KOPT-K1 (cell line): ENCODE measurements at regions not wholly inside any gene's neighbourhood (a gene's known extent, or its start where the extent isn't known, plus 50 kb on each side); places are given as distances from the start of the nearest gene placed in this dataset.

Experiments
- H3K27ac ChIP-seq: fragments of 200-600 bp; sonication (generic); 2 replicates; pipeline ENCODE4 v1.5.1; 2016; ENCODE audit warnings: antibody characterized with exemption, mild to moderate bottlenecking, low read depth, low read length; ENCODE audit not compliant: poor library complexity, severe bottlenecking
- H3K36me3 ChIP-seq: fragments of 200-600 bp; sonication (generic); 2 replicates; pipeline ENCODE4 v1.5.1; 2017; ENCODE audit warnings: antibody characterized with exemption, mild to moderate bottlenecking, low read length, moderate library complexity; ENCODE audit not compliant: insufficient read depth
- H3K9me3 ChIP-seq: fragments of 200-600 bp; sonication (generic); 2 replicates; pipeline ENCODE4 v1.5.1; 2017; ENCODE audit warnings: antibody characterized with exemption, low read length, mild to moderate bottlenecking; ENCODE audit not compliant: insufficient read depth, poor library complexity, severe bottlenecking

GRCh38 chr12:111014547-111014946 is 94.2 kb upstream of the MYL2 start:
- Histone ChIP-seq H3K36me3 (no peaks in the 10 kb centered on the region), H3K9me3 (peaks cover 31% of the 10 kb centered on the region), H3K27ac (no peak overlapping the region)

GRCh38 chr12:111012918-111013317 is 92.5 kb upstream of the MYL2 start:
- Histone ChIP-seq H3K27ac (no peak overlapping the region), H3K9me3 (peaks cover 31% of the 10 kb centered on the region), H3K36me3 (no peaks in the 10 kb centered on the region)

DNA sequence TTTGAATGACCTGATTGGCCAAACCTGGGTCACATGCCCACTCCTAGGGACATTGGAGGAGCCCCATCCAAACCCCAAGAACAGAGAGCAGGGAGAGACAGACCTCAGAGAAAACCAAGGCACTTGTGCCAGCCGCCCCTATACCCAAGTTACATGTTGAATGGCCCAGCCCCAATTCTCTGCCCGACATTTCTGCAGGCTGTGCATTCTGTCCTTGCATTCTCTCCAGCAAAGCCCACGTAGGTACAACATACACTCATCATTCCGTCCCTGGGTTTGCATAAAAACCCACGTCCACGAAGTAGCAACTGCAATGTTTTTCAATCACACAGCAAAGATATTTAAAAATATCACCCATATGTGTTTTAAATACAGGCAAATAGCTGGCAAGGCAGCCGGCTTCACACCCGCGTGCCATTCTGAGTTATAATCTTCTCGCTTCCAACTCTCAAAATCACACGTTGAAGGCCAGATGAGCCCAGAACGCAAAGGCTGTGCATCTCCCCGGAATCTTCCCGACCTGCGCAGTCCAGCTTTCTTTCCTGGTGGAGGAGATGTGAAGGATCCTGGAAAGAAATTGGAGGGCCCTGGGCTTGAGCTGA is 91.7 kb upstream of the MYL2 start:
- peaks cover 31% of the 10 kb centered on the region for H3K9me3 ChIP-seq
- no peaks in the 10 kb centered on the region for H3K36me3 ChIP-seq
- no peak overlapping the region for H3K27ac ChIP-seq

- H3K9me3 ChIP-seq: peaks cover 31% of the 10 kb centered on the region
- H3K27ac ChIP-seq: no peak overlapping the region
- H3K36me3 ChIP-seq: no peaks in the 10 kb centered on the region
Measured at GRCh38 chr12:111010916-111011657, 90.7 kb upstream of the MYL2 start.

DNA sequence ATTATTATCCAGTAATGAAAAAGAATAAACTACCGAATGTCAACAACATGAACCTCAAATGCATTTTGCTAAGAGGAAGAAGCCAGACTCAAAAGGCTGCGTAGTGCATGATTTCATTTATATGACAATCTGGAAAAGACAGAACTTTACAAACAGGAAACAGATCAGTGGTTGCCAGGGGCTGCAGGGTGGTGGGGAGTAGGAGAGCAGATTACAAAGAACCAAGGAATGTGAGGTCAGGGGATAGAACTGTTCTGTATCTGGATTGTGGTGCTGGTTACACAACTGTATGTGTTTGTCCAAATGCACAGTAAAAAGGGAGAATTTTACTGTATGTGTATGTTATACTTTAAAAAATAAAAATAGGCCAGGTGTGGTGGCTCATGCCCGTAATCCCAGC is 89.7 kb upstream of the MYL2 start:
- Histone ChIP-seq H3K9me3 (peaks cover 33% of the 10 kb centered on the region), H3K27ac (no peak overlapping the region), H3K36me3 (no peaks in the 10 kb centered on the region)

- H3K9me3 ChIP-seq: peaks cover 18% of the 10 kb centered on the region
- H3K36me3 ChIP-seq: no peaks in the 10 kb centered on the region
- H3K27ac ChIP-seq: no peak overlapping the region
Measured at GRCh38 chr12:111006621-111007020, 86.2 kb upstream of the MYL2 start.

DNA sequence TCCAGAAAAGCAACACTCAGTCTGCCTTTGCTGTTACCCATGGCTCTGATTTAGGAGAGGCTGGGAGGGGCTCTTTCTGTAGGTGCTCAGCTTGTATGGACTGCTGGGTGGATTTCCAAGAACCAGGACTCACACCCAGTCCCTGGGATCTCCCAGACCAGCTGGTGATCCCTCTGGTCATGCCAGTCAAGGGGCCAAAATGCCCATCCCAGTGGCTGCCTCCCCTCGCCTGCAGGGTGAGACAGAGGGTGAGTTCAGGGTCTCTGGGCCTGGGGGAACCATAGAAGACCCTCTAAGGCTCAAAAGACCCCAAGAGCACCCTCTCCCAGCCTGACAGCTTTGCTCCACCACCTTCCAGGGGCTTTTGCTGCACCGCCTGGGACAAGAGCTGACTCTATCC is 78.6 kb upstream of the MYL2 start:
- H3K9me3 ChIP-seq: peaks cover 30% of the 10 kb centered on the region
- H3K27ac ChIP-seq: no peak overlapping the region
- no peaks in the 10 kb centered on the region for H3K36me3 ChIP-seq

DNA sequence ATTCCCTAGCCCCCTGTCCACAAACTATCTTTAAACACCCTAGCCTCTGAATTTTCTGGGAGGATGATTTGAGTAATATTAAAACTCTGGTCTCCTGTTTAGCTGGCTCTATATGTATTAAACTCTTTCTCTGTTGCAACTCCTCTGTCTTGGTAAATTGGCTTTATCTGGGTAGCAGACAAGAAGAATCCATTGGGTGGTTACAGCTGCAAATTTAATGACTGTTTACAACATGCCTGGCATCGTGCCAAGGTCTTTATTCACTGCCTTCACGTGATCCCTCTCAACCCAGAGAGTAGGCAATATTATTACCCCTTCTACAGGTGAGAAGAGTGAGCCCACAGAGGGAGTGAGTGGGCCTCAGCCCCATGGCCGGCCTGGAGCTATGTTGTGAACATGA is 77.8 kb upstream of the MYL2 start:
- H3K36me3 ChIP-seq: no peaks in the 10 kb centered on the region
- H3K27ac ChIP-seq: no peak overlapping the region
- peaks cover 30% of the 10 kb centered on the region for H3K9me3 ChIP-seq

GRCh38 chr12:110996415-110996814 is 76.0 kb upstream of the MYL2 start:
- no peak overlapping the region for H3K27ac ChIP-seq
- H3K9me3 ChIP-seq: peaks cover 30% of the 10 kb centered on the region
- H3K36me3 ChIP-seq: no peaks in the 10 kb centered on the region

GRCh38 chr12:110995615-110996014 is 75.2 kb upstream of the MYL2 start:
- Histone ChIP-seq H3K27ac (no peak overlapping the region), H3K9me3 (peaks cover 30% of the 10 kb centered on the region), H3K36me3 (no peaks in the 10 kb centered on the region)

- no peaks in the 10 kb centered on the region for H3K36me3 ChIP-seq
- H3K27ac ChIP-seq: no peak overlapping the region
Measured at GRCh38 chr12:110995016-110995415, 74.6 kb upstream of the MYL2 start.

DNA sequence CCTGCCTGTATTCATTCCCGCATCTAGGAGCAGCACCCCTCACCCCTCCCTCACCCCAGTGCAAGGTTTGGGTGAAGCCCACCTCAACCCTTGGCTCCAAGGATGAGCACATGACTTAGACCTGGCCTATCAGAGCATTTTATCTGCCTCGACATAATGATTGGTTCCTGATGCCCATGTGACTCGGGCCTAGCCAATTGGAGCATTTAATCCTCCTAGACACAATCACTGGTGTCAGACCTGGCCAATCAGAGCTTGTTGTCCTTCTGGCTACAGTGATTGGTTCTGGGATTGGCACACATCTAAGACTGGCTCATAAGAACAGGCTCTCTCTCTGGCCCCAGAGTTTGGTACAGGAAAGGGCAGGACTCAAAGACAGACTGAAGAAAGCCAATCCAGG is 73.1 kb upstream of the MYL2 start:
- Histone ChIP-seq H3K27ac (no peak overlapping the region), H3K9me3 (peaks cover 24% of the 10 kb centered on the region)

More at GRCh38 chr12:110995016-110995415, 74.6 kb upstream of the MYL2 start:
- H3K9me3 ChIP-seq: peaks cover 30% of the 10 kb centered on the region

DNA sequence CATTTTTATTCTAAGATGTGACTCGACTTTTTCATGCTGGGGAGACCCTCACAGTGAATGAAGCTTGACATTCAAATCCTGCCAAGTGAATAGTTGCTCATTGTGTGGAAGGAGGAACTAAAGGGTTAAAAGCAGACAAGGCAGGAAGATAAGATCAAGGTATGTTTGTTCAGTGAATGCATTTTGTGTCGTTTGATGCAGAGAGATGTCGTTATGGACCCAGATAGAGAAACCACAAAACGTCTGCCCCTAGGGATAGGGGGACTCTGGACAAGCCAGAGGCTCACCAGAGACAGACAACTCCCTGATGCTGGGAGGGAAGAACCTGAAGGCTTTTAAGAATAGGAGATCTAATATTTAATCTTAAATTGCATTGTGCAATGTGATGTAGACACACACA is 72.5 kb upstream of the MYL2 start:
- H3K36me3 ChIP-seq: no peaks in the 10 kb centered on the region
- H3K27ac ChIP-seq: no peak overlapping the region
- H3K9me3 ChIP-seq: peaks cover 19% of the 10 kb centered on the region

More for the DNA sequence above, 73.1 kb upstream of the MYL2 start:
- no peaks in the 10 kb centered on the region for H3K36me3 ChIP-seq

DNA sequence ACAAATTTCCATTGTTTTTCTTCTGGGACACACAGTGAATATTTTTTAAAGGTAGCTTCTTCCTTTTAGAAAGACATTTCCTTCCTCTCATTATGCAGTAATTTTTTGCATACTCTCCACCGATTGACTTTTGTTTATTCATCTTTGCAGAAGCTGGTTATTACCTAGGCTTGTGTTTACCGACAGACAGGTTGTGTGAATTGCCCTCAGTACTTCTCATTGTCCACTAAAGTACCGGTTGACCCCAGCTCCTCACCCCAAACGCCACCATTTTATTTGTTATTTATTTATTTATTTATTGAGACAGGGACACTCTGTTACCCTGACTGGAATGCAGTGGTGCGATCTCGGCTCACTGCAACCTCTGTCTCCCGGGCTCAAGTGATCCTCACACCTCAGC is 63.4 kb upstream of the MYL2 start:
- Histone ChIP-seq H3K27ac (no peak overlapping the region), H3K36me3 (no peaks in the 10 kb centered on the region), H3K9me3 (no peaks in the 10 kb centered on the region)

GRCh38 chr12:110972866-110973265 is 52.5 kb upstream of the MYL2 start:
- no peaks in the 10 kb centered on the region for H3K36me3 ChIP-seq

DNA sequence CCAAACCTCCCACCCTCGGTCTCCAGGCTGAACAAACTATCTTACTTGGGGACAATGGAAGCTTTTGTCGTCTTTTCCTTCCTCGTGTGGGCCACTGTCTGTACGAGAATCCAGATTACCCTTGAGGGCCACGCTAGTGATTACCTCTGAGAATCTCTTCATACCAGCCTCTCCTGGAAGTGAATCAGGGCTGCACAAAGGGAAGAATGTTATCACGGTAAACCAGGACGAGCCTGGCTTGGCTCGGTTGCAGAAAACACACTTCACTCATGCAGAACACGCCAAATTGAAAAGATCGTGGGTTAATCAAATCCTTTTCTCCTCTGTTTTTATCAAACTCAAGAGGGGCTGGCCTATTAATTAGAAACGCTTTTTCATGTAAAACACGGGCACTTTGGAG is 51.6 kb upstream of the MYL2 start:
- Histone ChIP-seq H3K36me3 (no peaks in the 10 kb centered on the region), H3K27ac (no peak overlapping the region), H3K9me3 (no peaks in the 10 kb centered on the region)

More at GRCh38 chr12:110972866-110973265, 52.5 kb upstream of the MYL2 start:
- H3K9me3 ChIP-seq: no peaks in the 10 kb centered on the region
- H3K27ac ChIP-seq: no peak overlapping the region
